ENCODE measurements at regions not wholly inside any gene's neighbourhood (a gene's known extent, or its start where the extent isn't known, plus 50 kb on each side); places are given as distances from the start of the nearest gene placed in this dataset.

DNA sequence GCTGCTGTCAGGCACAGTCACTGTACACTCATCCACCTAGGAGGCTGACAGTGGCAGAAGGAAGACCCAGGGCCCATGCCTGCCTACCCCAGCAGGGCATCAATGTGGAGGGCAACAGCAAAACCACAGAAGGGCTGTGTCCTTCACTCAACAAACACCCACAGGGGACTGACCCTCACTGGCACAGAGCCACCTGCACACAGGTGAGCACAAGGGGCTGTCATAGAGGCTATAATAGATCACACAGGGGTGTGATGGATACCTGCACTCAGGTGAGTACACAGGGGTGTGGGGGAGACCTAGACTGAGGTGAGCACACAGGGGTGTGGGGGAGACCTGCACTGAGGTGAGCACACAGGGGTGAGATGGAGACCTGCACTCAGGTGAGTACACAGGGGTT lies 132.8 kb upstream of the TCERG1L start:
- no peak for DNase-seq

DNA sequence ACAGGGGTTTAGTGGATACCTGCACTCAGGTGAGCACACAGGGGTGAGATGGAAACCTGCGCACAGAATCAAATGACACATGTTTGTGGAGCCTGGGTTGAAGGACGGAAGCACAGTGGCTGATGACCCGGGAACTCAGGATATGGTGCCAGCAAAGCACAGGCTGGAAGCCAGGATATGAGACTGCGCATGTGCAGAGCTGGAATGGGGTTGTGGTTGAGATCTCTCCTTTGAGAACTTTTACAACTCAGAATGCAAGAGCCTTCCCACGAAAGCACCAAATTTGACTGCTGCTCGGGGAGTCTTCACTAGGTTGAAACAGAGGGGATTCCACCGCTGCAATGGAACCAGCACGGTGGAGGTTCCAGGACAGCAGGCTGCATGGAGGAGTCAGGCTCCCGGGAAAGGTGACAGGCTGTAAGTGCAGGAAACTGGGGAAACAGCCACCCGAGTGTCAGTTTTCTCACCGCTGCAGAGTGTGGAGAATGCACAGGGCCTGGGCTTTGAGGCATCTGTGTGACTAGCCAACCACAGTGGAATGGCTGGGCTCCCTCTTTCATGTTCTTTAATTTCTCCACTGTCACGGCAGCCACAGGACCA lies 133.4 kb upstream of the TCERG1L start:
- peak in 1 of 3 donors; percentile 56 for DNase-seq

DNA sequence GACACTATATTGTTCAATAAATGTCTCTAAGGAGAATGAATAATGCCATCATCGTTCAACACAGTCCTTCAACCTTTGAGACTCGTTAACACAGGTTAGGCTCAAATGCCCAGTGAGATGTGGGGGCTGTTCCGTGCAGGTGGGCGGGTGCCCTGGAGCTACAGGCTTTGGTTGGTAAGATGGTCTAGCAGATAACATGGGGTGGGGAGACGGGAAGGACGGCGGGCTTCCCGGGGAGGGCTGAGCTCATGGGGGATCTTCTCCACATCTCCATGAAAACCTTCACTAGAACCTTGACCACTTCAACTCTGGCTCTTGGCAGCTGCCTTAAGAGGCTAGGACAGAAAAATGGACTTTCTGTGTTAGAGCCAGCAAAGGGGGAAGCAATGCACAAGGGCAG lies 134.1 kb upstream of the TCERG1L start:
- no peak for DNase-seq

DNA sequence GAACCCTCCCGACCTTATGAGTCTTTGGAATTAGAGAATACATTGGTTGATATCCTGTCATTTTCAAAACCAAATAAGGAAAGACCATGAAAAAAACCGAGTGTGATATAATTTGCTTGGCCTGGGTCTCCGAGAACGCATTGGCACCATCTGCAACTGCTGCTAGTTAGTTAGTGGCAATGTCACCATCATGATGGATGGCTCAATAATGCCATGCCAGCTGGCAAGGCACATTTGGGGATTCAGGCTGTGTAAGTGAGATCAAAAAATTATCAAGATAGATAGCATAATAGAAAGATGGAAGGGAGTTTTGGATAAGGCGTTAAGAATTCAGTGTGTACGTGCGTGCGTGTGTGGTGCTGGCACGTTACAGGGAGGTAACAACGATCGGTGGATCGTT lies 134.7 kb upstream of the TCERG1L start:
- DNase-seq: no peak

DNA sequence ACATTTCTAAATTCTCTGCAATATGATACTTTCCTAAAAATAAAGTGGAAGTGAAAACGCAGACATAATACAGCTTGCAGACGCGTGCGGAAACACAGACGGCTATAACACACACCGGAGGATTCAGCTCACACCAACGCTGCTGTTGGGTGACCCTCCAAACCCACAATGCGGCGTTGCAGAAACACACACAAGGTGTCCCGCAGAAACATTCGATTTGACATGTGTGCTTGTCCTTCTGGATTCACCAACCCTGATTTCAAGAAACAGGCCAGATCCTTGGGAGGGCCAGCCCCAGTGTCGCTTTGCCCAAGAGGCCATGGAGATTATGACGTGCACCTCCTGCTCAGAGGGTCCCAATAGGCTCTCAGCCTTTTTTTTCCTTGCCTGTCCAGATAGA lies 136.7 kb upstream of the TCERG1L start:
- DNase-seq: no peak

DNA sequence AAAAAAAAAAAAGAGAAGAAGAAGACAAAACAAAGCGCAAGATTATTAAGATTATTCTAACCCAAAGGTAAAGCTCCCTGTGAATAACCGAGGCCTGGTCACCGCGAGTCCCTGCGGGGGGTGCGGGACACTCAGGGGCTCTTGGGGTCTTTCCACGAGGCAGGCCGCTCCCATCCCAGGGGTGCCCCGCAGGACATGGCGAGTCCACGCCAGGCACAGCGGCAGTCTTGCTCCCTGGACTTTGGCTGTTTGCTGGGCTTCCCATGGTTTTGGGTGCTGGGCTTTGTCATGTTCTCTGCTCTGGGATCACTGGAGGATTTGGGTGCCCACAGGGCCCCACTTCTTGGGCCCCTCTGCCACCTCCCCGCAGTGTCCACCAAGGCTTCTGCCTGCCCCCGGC lies 137.4 kb upstream of the TCERG1L start:
- DNase-seq: no peak

DNA sequence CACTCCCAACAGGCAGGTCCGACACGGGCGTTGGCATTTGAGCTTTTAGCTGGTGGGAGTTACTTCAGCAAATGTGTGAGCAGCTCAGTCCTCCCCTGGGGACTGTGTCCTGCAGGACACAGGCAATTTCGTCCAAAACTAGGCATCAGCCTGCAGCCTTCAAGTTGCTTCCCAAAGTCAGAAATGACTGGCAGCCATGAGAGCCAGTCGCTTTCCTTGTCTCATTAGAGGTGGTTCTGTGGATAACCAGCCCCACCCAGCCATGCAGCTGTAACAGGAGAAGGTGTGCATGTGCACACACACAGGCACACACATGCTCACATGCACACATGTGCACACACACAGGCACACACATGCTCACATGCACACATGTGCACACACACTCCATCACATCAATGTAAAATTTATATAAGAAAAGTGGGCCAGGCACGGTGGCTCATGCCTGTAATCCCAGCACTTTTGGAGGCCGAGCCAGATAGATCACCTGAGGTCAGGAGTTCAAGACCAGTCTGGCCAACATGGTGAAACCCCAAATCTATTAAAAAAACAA lies 138.8 kb upstream of the TCERG1L start:
- DNase-seq: no peak

DNA sequence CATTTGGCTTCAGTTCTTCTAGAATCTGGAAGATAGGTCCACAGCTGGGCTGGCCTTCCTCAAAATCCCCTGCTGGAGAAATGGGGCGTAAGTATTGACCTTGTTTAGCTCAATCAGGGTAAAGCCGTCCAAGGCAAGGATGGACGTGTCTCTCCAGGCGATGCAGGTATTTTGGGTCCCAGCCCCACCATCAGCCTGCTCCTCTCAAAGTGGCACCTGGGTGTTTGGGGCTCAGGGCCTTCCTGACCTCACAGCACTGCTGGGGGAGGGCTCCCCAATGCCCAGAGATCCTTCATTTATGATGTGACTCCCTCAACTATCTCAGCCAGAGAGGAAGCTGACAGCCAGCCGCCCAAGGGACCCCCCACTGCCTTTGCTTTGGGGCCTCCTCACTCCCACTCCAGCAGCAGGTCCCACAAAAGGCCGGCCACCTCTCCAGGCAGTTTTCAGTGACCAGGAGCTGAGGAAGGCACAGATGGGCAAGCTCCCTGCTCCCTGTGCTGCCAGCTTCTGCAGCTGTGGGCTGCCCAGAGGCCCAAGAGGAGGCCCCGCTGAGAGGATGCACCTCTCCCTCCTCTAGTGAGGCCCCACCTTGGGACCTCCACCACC lies 140.0 kb upstream of the TCERG1L start:
- DNase-seq: no peak

DNA sequence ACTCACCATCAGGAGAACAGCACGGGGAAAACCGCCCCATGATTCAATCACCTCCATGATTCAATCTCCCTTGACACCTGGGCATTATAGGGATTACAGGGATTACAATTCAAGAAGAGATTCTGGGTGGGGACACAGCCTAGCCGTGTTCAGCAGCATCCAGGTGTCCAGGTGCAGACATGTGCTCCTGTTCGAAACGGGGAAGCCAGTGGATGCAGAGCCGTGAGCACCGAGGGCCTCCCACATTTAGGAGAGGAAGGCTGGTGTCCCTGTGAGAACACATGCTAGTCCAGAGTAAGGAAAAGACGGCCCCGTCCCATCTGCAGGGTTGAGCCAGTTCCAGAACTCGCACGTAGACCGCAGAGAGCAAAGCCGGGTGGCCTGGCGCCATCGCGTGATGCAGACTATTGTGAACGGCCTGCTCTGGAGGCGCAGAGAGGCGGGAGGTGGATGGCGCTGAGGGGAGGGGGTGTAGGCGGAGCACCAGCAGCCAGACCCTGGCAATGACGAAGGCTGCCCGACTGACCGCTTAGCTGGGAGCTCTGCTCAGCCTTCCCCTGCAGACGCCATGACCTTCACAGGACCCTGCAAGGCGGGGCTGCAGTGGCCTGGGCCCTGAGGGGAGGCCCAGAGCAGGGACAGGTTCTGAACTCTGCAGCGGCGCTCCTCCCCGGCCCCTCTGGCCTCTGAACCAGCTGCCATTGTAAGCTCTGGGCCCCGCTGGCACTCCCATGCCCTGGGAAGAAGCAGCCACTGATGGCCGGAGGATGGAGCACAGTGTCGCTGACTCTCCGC lies 141.6 kb upstream of the TCERG1L start:
- DNase-seq: peak; percentile 59 to 95 (median 81)

DNA sequence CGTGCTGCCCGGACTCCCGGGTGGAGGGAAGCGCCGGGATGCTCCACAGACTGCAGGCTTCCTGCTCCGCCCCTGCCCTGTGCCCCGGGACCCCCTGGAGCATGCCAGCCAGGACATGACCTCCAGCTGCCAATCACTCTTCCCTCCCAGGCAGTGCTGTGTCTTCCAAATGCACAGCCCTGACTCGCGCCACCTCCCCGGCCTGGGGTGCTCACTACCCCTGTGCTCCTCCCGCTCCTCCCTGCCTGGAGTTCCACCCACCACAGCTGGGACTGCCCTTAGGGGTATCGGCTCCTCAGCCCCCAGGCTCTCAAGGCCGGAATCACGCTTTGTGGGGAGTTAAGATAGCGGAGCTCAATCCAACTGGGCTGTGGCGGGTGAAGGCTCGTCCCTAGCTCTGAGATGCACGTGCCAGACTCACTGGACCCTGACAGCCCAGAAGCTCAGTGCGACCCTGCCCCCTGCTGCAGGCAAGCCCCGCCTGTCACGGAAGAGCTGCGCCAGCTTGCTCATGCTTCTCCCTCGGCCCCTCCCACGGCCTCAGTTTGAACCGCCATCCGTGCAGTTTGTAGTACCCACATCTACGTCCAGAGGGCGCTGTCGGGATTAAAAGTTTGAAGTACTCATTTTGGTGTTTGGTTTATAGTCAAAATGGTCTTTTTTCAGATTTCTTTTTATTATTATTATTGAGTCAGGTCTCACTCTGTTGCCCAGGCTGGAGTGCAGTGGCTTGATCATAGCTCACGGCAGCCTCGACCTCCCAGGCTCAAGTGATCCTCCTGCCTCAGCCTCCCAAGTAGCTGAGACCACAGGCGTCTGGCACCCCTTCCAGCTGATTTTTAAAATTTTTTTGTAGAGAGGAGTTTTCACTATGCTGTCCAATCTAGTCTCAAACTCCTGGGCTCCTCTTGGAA lies 142.5 kb upstream of the TCERG1L start:
- peak; percentile 83 to 94 (median 89) for DNase-seq

DNA sequence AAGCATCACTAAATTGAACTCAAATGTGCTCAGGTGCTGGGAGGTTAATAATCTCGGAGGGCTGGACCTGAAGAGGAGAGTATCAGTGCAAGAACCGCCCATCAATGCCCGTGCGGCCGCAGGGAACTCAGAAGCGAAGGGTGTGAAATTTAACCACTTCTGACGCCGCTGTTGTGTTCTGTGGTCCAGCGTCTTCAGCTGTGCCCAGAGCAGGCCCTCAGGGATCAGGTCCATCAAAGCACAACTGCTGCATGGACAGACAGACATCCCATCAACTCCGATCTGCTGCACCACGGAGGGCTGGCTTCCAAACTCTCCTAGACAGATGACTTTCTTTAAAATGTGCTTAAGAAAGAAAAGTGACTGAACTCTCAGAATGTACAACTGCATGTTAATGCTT lies 144.9 kb upstream of the TCERG1L start:
- DNase-seq: no peak

DNA sequence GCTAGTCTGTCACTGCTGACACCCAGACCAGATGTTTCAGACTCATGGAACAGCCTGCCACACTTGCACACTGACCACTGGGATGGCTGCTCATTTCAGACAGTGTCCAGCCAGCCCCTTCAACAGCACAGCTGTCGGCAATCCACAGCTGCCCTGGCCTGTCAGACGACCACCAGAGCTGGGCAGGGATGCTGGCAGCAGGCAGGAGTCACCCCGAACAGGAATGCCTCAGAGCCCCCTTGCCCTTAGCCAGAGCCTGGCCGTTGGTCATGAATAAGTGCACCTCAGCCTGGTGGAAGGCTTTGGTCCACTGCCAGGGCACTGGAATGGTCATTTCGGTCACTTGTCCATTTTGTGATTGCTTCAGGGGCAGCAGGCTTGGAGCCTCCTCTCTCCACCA lies 149.6 kb upstream of the TCERG1L start:
- DNase-seq: no peak

DNA sequence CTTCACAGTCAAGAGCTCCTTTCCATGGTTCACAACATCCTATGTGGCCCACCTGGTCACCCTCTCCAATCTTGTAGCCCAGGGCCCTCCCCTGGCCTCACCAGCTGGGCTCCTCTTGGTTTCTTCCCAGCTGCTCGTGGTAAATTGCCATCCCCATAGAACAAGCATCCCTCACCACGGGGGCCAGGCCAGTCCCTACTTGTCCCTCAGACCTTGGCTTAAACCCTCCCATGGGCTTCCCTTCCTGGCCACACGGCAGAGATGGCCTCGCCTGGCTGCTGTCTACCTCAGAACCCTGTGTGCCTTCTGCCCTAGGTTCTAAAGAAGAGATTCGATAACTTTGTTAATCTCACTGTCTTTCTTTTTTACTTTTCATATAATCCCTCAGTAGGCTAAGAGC lies 153.3 kb upstream of the TCERG1L start:
- DNase-seq: no peak

DNA sequence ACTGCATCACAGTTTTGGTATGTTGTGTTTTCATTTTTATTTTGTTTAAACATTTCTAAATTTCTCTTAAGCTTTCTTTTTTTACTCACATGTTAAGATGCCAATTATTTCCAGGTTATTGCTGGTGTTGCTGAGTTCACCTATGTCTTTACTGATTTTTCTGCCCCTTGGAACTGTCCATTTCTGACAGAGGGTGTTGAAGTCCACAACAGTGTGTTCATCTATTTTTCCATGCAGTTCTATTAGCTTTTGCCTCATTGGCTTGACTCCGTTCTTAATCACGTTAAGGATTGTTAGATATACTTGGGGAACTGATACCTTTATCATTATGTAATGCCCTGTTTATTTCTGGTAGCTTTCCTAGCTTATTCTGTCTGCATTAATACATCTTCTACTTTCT lies 158.0 kb upstream of the TCERG1L start:
- no peak for DNase-seq

DNA sequence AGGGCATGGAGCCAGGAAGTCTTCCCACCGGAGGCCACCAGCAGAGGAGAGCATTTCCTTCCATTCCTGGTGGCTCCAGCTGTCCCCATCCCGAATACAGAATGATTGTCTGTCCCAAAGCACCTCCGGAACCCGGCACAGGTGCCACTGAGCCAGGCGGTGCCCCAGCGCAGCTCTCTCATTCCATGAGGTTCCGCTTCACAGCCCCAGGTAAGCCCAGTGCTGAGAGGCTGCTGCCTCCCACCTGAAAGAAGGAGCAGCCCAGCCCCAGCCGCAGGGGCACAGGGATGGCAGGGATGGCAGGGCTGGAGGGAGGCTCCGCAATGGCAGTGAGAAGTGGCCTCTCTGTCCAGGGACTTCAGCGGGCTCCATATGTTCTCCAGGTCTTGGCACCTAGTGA lies 162.1 kb upstream of the TCERG1L start:
- no peak for DNase-seq

DNA sequence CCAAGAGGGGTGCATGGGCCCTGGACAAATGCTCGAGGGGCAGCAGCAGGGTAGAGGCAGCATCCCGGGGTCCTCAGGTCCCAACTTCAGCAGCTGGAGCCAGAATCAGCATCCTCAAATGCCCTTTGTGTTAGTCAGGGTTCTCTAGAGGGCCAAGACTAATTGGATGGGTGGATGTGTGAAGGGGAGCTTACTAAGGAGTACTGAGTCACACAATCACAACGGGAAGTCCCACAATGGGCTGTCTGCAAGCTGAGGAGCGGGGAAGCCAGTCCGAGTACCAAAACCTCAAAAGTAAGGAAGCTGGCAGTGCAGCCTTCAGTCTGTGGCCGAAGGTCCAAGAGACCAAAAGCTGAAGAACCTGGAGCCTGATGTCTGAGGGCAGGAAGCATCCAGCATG lies 162.9 kb upstream of the TCERG1L start:
- DNase-seq: peak in 1 of 3 donors; percentile 10

DNA sequence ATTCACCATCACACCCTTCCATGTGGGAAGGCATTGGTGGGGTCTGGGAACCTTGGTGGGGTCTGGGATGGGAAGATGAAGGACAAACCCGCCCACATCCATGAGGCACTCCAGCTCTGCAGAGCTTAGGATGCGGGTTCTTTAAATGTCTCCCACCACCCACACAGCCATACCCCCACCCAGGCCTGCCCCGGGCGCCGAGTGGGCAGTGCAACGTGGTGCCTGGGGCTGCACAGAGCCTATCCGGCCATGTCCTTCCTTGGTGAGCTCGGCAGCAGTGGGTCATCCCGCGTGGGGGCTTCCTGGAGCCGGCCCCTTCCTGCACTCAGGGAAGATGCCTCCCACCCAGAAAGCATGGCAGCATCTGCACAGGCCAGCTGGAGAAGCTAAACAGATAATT lies 163.5 kb upstream of the TCERG1L start:
- no peak for DNase-seq

DNA sequence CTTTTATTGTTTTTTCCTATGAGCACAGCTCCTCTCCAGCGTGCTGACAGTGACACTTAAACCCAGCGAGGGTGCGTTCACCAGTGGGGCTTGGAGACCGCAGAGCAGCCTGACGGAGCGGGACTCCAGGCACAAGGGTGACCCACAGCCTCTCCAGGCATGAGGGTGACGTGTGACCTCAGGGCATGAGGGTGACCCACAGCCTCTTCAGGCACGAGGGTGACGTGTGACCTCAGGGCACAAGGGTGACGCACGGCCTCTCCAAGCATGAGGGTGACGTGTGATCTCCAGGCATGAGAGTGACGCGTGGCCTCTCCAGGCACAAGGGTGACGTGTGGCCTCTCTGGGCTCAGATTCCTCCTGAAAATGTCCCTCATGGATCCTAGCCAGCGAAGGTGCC lies 164.3 kb upstream of the TCERG1L start:
- DNase-seq: no peak

DNA sequence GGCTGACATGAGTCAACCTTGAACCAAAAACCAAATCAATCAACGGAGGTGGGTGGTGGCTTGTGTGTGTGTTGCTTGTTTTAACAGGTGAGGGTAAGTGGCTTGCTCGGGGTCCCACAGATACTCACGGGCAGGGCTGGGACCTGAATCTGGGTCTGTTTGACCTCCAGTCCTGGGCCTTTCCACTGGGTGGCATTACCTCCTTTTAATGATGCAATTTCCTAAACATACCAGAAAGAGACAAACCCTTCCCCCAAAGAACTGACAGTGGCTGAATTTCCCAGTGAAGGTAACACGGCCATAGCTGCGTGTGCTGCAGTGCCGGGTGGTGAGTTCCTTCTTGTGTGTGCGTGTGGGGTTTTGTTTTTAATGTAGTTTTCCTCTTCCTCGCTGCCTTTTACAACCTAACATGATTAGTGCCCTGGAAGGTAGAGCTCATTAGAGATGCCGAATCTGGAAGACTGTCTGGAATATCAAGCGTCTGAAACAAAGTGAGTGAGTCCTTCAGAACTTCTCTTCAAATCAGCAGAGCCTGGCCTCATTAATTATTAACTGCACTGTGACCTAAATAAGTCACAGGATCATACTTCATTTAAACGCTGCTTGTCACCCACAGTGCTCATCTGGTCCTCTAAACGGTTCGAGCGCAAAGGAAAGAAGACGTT lies 166.1 kb upstream of the TCERG1L start:
- DNase-seq: no peak

DNA sequence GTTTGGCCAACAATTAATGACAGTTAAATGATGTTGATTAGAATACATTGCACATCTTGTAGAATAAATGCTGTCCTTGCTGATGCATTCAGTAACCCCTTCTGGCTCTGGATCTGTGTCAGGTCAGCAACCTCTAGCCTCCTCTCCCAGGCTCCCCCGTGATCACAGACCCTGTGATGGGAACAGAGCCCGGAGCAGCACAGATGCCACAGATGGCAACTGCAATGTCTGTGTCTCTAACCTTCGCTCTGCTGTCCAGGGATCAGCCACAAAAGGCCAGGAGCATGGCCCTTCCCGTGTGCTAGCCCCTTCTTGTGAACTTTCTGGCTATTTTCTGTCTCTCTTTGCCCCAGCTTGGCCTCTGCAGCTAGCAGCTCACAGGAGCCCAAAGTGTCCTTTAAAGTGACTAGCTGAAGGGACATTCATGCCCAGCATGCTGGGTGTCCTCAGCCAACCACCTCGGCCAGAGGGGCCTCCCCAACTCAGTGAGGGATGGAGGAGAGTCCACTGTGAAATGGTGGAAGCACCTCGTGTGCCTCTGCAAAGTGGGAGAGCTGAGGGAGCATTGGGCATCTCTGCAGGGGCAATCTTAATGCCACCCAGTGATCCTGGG lies 167.0 kb upstream of the TCERG1L start:
- DNase-seq: no peak

DNA sequence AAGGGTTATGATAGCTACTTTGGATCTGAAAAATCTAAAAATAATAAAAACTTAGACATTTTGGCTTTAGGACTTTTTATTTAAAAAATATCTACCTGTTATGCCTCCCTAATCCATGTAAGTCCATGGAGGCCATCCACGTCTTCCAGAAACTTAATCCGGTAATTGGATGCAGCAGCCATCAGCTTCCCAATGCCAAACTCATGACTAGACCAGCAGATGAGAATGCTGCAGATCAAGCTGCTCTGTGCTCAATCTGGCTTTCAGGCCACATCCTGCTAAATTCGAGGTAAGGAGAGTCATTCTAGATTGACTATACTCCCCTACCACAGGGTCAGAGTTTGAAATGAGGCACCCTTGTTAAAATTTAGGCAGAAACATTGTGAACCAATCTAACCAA lies 168.5 kb upstream of the TCERG1L start:
- DNase-seq: no peak
